ENCODE measurements at regions not wholly inside any gene's neighbourhood (a gene's known extent, or its start where the extent isn't known, plus 50 kb on each side); places are given as distances from the start of the nearest gene placed in this dataset.

GRCh38 chr11:92623055-92623454 is 346.4 kb upstream of the MTNR1B start:
- no peak for DNase-seq

GRCh38 chr11:92625894-92626293 is 343.6 kb upstream of the MTNR1B start:
- DNase-seq = no peak

- DNase-seq = no peak
Observed at GRCh38 chr11:92626624-92627023, 342.8 kb upstream of the MTNR1B start.

GRCh38 chr11:92627615-92628256 is 341.7 kb upstream of the MTNR1B start:
- DNase-seq = no peak

GRCh38 chr11:92628401-92629292 is 340.8 kb upstream of the MTNR1B start:
- DNase-seq = no peak

- no peak for DNase-seq
Observed at GRCh38 chr11:92632495-92632894, 337.0 kb upstream of the MTNR1B start.

GRCh38 chr11:92633820-92634219 is 335.6 kb upstream of the MTNR1B start:
- DNase-seq = no peak

- no peak for DNase-seq
Observed at GRCh38 chr11:92636543-92637188, 332.8 kb upstream of the MTNR1B start.

GRCh38 chr11:92638678-92639077 is 330.8 kb upstream of the MTNR1B start:
- DNase-seq = no peak

GRCh38 chr11:92642177-92642931 is 327.1 kb upstream of the MTNR1B start:
- no peak for DNase-seq

- no peak for DNase-seq
Observed at GRCh38 chr11:92643827-92644226, 325.6 kb upstream of the MTNR1B start.

GRCh38 chr11:92644595-92645445 is 324.6 kb upstream of the MTNR1B start:
- DNase-seq = no peak

GRCh38 chr11:92651159-92651558 is 318.3 kb upstream of the MTNR1B start:
- no peak for DNase-seq

- DNase-seq = no peak
Observed at GRCh38 chr11:92653454-92653853, 316.0 kb upstream of the MTNR1B start.

GRCh38 chr11:92656783-92657182 is 312.7 kb upstream of the MTNR1B start:
- DNase-seq = no peak

- no peak for DNase-seq
Observed at GRCh38 chr11:92657226-92657625, 312.2 kb upstream of the MTNR1B start.

GRCh38 chr11:92658733-92659132 is 310.7 kb upstream of the MTNR1B start:
- DNase-seq = no peak

GRCh38 chr11:92659793-92660192 is 309.7 kb upstream of the MTNR1B start:
- DNase-seq = no peak

- no peak for DNase-seq
Observed at GRCh38 chr11:92662601-92663360, 306.7 kb upstream of the MTNR1B start.

- DNase-seq = no peak
Observed at GRCh38 chr11:92663539-92663938, 305.9 kb upstream of the MTNR1B start.
